BE2C (cell line): ENCODE measurements at regions not wholly inside any gene's neighbourhood (a gene's known extent, or its start where the extent isn't known, plus 50 kb on each side); places are given as distances from the start of the nearest gene placed in this dataset.

ENCODE experiments used
- DNase-seq: peaks from one replicate; pipeline ENCODE4 v3.0.0-alpha.2; 2020
- H3K27me3 ChIP-seq: fragments of 250-450 bp; sonication (Bioruptor Pico); 2 replicates; pipeline ENCODE4 v1.5.1; 2020; ENCODE audit warnings: mild to moderate bottlenecking
- H3K36me3 ChIP-seq: fragments of 250-450 bp; sonication (Bioruptor Pico); 2 replicates; pipeline ENCODE4 v1.5.1; 2020; ENCODE audit warnings: mild to moderate bottlenecking
- H3K4me1 ChIP-seq: fragments of 250-450 bp; sonication (Bioruptor Pico); 2 replicates; pipeline ENCODE4 v1.5.1; 2020
- H3K4me3 ChIP-seq: 2 replicates; pipeline ENCODE4 v1.5.1; 2011; ENCODE audit warnings: low read depth, low read length
- H3K9me3 ChIP-seq: fragments of 250-450 bp; sonication (Bioruptor Pico); 2 replicates; pipeline ENCODE4 v1.5.1; 2020
- CTCF ChIP-seq: IDR thresholded peaks from 2 replicates; pipeline ENCODE4 v1.5.1; 2012; ENCODE audit warnings: mild to moderate bottlenecking, low read depth, low read length

- no peaks in the 10 kb centered on the region; the same call in 1 of the 2 replicates for H3K4me1 ChIP-seq
- no peak for DNase-seq
- H3K36me3 ChIP-seq = no peaks in the 10 kb centered on the region
- H3K27me3 ChIP-seq = no peaks in the 10 kb centered on the region
- no peak for TF ChIP-seq CTCF
- H3K9me3 ChIP-seq = no peaks in the 10 kb centered on the region
- no peak overlapping the region for H3K4me3 ChIP-seq
These were observed 259.7 kb upstream of the PLET1 start for GRCh38 chr11:112520354-112520753.

- H3K4me1 ChIP-seq = no peaks in the 10 kb centered on the region; the same call in 1 of the 2 replicates
- no peaks in the 10 kb centered on the region for H3K36me3 ChIP-seq
- peaks cover 3% of the 10 kb centered on the region; the same call in 1 of the 2 replicates for H3K27me3 ChIP-seq
- TF ChIP-seq CTCF = no peak
- DNase-seq = no peak
- H3K9me3 ChIP-seq = no peaks in the 10 kb centered on the region
- H3K4me3 ChIP-seq = no peak overlapping the region
These were observed 261.9 kb upstream of the PLET1 start for GRCh38 chr11:112522536-112522935.

GRCh38 chr11:112523031-112523430 is 262.4 kb upstream of the PLET1 start:
- no peak for TF ChIP-seq CTCF
- Histone ChIP-seq H3K4me1 (no peaks in the 10 kb centered on the region; the same call in 1 of the 2 replicates), H3K4me3 (no peak overlapping the region), H3K27me3 (peaks cover 3% of the 10 kb centered on the region; the same call in 1 of the 2 replicates), H3K36me3 (no peaks in the 10 kb centered on the region), H3K9me3 (no peaks in the 10 kb centered on the region)
- no peak for DNase-seq

- Histone ChIP-seq H3K9me3 (no peaks in the 10 kb centered on the region), H3K27me3 (peaks cover 3% of the 10 kb centered on the region; the same call in 1 of the 2 replicates), H3K36me3 (no peaks in the 10 kb centered on the region), H3K4me3 (no peak overlapping the region), H3K4me1 (no peaks in the 10 kb centered on the region; the same call in 1 of the 2 replicates)
- peak; percentile 24 for DNase-seq
- no peak for TF ChIP-seq CTCF
These were observed 262.8 kb upstream of the PLET1 start for GRCh38 chr11:112523477-112523876.

- H3K4me1 ChIP-seq = no peaks in the 10 kb centered on the region; the same call in 1 of the 2 replicates
- no peak for DNase-seq
- H3K4me3 ChIP-seq = no peak overlapping the region
- peaks cover 6% of the 10 kb centered on the region; the same call in 1 of the 2 replicates for H3K27me3 ChIP-seq
- H3K9me3 ChIP-seq = no peaks in the 10 kb centered on the region
- TF ChIP-seq CTCF = no peak
- H3K36me3 ChIP-seq = no peaks in the 10 kb centered on the region
These were observed 263.3 kb upstream of the PLET1 start for GRCh38 chr11:112523951-112524350.

GRCh38 chr11:112524798-112525197 is 264.1 kb upstream of the PLET1 start:
- no peaks in the 10 kb centered on the region for H3K36me3 ChIP-seq
- H3K27me3 ChIP-seq = peaks cover 6% of the 10 kb centered on the region; the same call in 1 of the 2 replicates
- no peak overlapping the region for H3K4me3 ChIP-seq
- no peaks in the 10 kb centered on the region; the same call in 1 of the 2 replicates for H3K4me1 ChIP-seq
- TF ChIP-seq CTCF = no peak
- DNase-seq = no peak
- H3K9me3 ChIP-seq = no peaks in the 10 kb centered on the region
